NB4 (cell line): ENCODE measurements at regions not wholly inside any gene's neighbourhood (a gene's known extent, or its start where the extent isn't known, plus 50 kb on each side); places are given as distances from the start of the nearest gene placed in this dataset.

ENCODE experiments used
- DNase-seq: peaks from one replicate; pipeline ENCODE4 v3.0.0; 2010; ENCODE audit warnings: low read depth
- H3K4me3 ChIP-seq: one replicate; pipeline ENCODE4 v1.5.1; 2011; ENCODE audit warnings: mild to moderate bottlenecking, low read depth, low read length, moderate library complexity
- MYC ChIP-seq: IDR thresholded peaks from 2 replicates; pipeline ENCODE4 v1.6.1; 2011; ENCODE audit warnings: low read depth, low read length
- POLR2A ChIP-seq: IDR thresholded peaks from 2 replicates; pipeline ENCODE4 v1.6.1; 2011; ENCODE audit warnings: mild to moderate bottlenecking; ENCODE audit not compliant: insufficient read length; ENCODE audit errors: extremely low read depth
- TF ChIP-seq, protein P1 (sequence below): IDR thresholded peaks from 2 replicates; pipeline ENCODE4 v1.6.1; 2011; ENCODE audit warnings: low read depth, low read length
- TF ChIP-seq, protein P2 (sequence below): IDR thresholded peaks from one replicate; pipeline ENCODE4 v1.5.1; 2012; ENCODE audit warnings: low read depth, low read length

GRCh38 chr6:164135511-164136132 is 721.1 kb downstream of the QKI start:
- H3K4me3 ChIP-seq = no peak overlapping the region
- no peak for DNase-seq
- TF ChIP-seq, protein P1, sequence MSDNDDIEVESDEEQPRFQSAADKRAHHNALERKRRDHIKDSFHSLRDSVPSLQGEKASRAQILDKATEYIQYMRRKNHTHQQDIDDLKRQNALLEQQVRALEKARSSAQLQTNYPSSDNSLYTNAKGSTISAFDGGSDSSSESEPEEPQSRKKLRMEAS = no peak
- TF ChIP-seq POLR2A = no peak
- TF ChIP-seq MYC = no peak
- TF ChIP-seq, protein P2, sequence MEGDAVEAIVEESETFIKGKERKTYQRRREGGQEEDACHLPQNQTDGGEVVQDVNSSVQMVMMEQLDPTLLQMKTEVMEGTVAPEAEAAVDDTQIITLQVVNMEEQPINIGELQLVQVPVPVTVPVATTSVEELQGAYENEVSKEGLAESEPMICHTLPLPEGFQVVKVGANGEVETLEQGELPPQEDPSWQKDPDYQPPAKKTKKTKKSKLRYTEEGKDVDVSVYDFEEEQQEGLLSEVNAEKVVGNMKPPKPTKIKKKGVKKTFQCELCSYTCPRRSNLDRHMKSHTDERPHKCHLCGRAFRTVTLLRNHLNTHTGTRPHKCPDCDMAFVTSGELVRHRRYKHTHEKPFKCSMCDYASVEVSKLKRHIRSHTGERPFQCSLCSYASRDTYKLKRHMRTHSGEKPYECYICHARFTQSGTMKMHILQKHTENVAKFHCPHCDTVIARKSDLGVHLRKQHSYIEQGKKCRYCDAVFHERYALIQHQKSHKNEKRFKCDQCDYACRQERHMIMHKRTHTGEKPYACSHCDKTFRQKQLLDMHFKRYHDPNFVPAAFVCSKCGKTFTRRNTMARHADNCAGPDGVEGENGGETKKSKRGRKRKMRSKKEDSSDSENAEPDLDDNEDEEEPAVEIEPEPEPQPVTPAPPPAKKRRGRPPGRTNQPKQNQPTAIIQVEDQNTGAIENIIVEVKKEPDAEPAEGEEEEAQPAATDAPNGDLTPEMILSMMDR = no peak

- DNase-seq = no peak
- TF ChIP-seq, protein P2 = no peak
- TF ChIP-seq MYC = no peak
- no peak overlapping the region for H3K4me3 ChIP-seq
Observed at GRCh38 chr6:164133095-164133494, 718.6 kb downstream of the QKI start.

- no peak overlapping the region for H3K4me3 ChIP-seq
- no peak for DNase-seq
Observed at GRCh38 chr6:164130585-164130984, 716.1 kb downstream of the QKI start.

DNA sequence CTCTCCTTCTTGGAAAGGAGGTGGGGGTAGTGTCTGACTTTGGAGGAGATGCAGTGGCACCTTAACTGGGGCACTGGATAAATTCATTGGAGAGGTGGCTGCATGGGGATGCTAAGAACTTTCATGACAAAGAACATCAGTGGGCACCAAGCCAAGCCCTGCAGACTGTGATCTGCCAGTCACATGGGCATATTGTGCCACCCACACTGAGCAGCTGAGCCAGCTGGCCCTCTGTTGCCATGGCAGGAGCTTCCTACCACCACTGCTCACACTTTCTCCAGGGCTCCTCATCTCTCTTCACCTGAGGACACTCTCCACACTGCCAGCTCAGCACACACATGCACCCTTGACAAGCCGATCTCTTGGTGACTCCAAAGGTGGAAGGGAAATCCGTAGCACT is 715.6 kb downstream of the QKI start:
- H3K4me3 ChIP-seq = no peak overlapping the region
- TF ChIP-seq, protein P1 = no peak
- TF ChIP-seq MYC = no peak
- no peak for TF ChIP-seq POLR2A
- TF ChIP-seq, protein P2 = no peak
- DNase-seq = no peak

More at GRCh38 chr6:164130585-164130984, 716.1 kb downstream of the QKI start:
- TF ChIP-seq MYC = no peak
- TF ChIP-seq, protein P1 = no peak
- no peak for TF ChIP-seq POLR2A
- TF ChIP-seq, protein P2 = no peak

DNA sequence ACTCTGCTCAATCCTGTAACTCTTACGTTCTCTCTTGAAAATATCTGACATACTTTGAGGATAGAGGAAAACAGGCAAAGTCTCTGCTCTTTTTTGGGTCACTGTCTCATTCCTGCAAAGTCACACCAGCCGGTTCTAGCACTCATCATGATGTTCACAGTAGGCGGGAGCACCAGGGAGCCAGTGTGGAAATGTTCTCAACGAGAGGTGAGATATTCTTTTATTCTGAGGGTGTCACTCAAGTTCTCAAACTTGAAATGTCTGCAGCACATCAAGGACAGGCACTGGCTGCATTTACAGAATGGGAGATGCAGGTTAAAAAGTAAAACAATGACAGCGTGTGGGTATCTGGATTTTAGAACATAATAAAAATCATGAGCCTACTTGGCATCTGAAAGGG is 714.7 kb downstream of the QKI start:
- no peak for TF ChIP-seq MYC
- TF ChIP-seq, protein P2 = no peak
- no peak for TF ChIP-seq POLR2A
- TF ChIP-seq, protein P1 = no peak
- DNase-seq = no peak

GRCh38 chr6:164128101-164128500 is 713.6 kb downstream of the QKI start:
- TF ChIP-seq, protein P2 = no peak
- TF ChIP-seq MYC (no peak), POLR2A (no peak)
- TF ChIP-seq, protein P1 = no peak
- no peak for DNase-seq
- no peak overlapping the region for H3K4me3 ChIP-seq

More for the DNA sequence above, 714.7 kb downstream of the QKI start:
- H3K4me3 ChIP-seq = no peak overlapping the region
